ENCODE measurements at regions not wholly inside any gene's neighbourhood (a gene's known extent, or its start where the extent isn't known, plus 50 kb on each side); places are given as distances from the start of the nearest gene placed in this dataset.

DNA sequence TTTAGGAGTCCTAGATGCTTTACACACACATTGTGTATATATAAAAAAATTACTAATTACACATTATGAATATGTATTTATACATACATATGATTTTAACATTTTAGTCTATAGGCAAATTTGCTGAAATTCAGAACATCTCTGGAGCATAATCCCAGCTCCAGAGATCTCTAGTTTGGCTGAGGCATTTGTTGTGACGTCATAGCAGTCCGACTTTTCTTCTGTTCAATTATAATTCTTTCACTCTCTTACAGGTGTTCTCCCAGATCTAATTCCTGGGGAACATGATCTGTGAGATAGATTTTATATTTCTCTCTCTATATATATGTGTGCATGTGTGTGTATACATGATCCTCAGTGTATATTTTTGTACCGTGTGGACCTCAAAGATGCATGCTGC lies 1876.2 kb downstream of the EFNA5 start:
- TF ChIP-seq, protein P1, sequence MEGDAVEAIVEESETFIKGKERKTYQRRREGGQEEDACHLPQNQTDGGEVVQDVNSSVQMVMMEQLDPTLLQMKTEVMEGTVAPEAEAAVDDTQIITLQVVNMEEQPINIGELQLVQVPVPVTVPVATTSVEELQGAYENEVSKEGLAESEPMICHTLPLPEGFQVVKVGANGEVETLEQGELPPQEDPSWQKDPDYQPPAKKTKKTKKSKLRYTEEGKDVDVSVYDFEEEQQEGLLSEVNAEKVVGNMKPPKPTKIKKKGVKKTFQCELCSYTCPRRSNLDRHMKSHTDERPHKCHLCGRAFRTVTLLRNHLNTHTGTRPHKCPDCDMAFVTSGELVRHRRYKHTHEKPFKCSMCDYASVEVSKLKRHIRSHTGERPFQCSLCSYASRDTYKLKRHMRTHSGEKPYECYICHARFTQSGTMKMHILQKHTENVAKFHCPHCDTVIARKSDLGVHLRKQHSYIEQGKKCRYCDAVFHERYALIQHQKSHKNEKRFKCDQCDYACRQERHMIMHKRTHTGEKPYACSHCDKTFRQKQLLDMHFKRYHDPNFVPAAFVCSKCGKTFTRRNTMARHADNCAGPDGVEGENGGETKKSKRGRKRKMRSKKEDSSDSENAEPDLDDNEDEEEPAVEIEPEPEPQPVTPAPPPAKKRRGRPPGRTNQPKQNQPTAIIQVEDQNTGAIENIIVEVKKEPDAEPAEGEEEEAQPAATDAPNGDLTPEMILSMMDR (IDR thresholded peaks at IDR 0.05; ENCODE audit: insufficient read depth, low read length, missing control alignments) = no peak
- no peak overlapping the region for H3K4me3 ChIP-seq (ENCODE audit: low read depth, low read length)
- ChIA-PET POLR2A (interaction anchor here (0.7 kb wide), 1 partner anchor 13 kb away, joined by 3 read pairs; no protein-coding TSS in a partner anchor), CTCF (no interaction called here)
- DNase-seq (ENCODE audit: low read depth, low spot score) = no peak

DNA sequence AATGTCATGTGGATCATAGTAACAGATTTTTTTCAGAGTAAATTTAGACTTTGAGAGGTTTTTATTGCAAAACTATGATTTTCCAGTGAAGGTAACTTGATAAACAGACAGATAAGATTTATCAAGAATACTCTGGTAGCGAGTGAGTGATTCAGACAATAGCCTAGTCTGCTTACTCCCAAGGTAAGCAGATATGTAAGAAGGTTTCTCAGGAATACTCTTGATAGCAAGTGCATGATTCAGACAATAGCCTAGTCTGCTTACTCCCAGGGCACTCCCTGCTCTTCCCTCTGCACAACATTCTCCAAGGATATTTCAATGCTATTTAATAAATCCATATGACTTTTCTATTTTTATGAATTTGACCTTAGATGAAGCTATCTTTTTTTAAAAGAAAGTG lies 1881.5 kb downstream of the EFNA5 start:
- ChIA-PET CTCF (no interaction called here), POLR2A (no interaction called here)
- H3K4me3 ChIP-seq (ENCODE audit: low read depth, low read length) = no peak overlapping the region
- DNase-seq (ENCODE audit: low read depth, low spot score) = no peak
- TF ChIP-seq, protein P1 (IDR thresholded peaks at IDR 0.05; ENCODE audit: insufficient read depth, low read length, missing control alignments) = no peak

DNA sequence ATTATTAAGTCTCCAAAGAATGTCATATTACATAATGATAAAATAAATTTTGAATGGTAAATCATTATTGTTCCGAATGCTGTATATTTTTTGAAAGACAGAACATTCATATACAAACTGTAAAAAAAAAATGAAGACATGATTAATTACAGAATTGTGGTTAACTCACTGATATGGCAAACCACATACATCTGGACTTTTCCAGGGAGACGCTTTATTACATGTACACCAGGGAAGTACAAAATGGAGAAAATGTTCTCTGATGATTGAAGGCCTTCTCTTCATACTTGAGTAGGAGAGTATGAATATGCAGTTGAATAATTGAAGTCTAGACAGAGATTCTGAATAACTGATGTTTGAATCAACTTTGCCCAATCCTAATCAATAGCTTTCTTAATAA lies 1886.9 kb downstream of the EFNA5 start:
- DNase-seq (ENCODE audit: low read depth, low spot score) = no peak
- CTCF ChIA-PET = no interaction called here
- no peak overlapping the region for H3K4me3 ChIP-seq (ENCODE audit: low read depth, low read length)
- TF ChIP-seq, protein P1 (IDR thresholded peaks at IDR 0.05; ENCODE audit: insufficient read depth, low read length, missing control alignments) = no peak
- POLR2A ChIA-PET = no interaction called here

GRCh38 chr5:105782501-105782900 lies 1888.2 kb downstream of the EFNA5 start:
- POLR2A ChIA-PET = no interaction called here
- TF ChIP-seq, protein P1 (IDR thresholded peaks at IDR 0.05; ENCODE audit: insufficient read depth, low read length, missing control alignments) = no peak
- CTCF ChIA-PET = no interaction called here
- no peak overlapping the region for H3K4me3 ChIP-seq (ENCODE audit: low read depth, low read length)
- no peak for DNase-seq (ENCODE audit: low read depth, low spot score)

DNA sequence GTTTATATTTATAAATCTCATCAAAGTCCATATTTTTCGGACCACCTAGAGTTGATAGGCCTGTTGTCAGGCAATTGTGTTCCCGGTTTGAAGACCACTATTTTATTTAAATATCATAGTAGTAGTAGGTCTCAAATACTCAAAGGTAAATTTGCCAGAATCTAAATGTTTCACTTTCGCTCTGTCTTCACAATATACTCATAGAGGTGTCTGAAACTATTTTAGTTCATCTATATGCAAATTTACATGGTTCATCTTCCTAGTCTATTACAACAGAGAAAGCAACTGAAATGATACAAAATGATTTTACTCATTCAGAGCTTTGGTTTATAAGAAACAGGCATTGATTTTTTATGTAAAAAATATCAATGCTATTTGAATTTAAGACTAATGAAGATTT lies 1897.5 kb downstream of the EFNA5 start:
- H3K4me3 ChIP-seq (ENCODE audit: low read depth, low read length) = no peak overlapping the region
- ChIA-PET POLR2A (no interaction called here), CTCF (no interaction called here)
- no peak for DNase-seq (ENCODE audit: low read depth, low spot score)
- TF ChIP-seq, protein P1 (IDR thresholded peaks at IDR 0.05; ENCODE audit: insufficient read depth, low read length, missing control alignments) = no peak

DNA sequence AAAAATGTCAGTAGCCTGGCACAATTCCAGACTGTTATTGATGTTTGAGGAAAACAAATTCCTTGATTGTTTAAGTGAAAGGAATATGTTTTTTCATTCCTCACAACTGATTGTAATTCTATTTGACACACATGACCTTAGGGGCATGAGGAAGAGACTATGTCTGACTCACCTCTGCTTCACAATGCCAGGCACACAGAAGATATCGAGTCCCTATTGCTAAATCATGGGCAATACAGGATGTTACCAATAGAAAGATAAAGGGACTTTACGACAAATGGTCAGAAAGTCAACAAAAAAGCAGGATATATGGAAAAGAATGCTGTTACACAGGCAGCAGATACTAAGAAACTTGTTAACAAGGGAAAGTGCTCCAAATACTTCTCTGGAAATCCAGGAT lies 1903.5 kb downstream of the EFNA5 start:
- H3K4me3 ChIP-seq (ENCODE audit: low read depth, low read length) = no peak overlapping the region
- no peak for DNase-seq (ENCODE audit: low read depth, low spot score)
- ChIA-PET POLR2A (no interaction called here), CTCF (no interaction called here)
- TF ChIP-seq, protein P1 (IDR thresholded peaks at IDR 0.05; ENCODE audit: insufficient read depth, low read length, missing control alignments) = no peak
